Psoas muscle (tissue), 7 donors: ENCODE measurements at regions not wholly inside any gene's neighbourhood (a gene's known extent, or its start where the extent isn't known, plus 50 kb on each side); places are given as distances from the start of the nearest gene placed in this dataset.

Experiments used
- ATAC-seq, 4 donors: fragments of 200-7000 bp; cut with Tn5 transposase; one replicate each; pipeline ENCODE4 v1.9.1; 2020; ENCODE audit warnings: moderate library complexity in 3 of 4, mild to moderate bottlenecking in 2 of 4
- DNase-seq, 2 donors: peaks; one replicate each; pipeline ENCODE4 v3.0.0-alpha.2; 2020
- H3K27ac ChIP-seq: fragments of 200-600 bp; one replicate; pipeline ENCODE4 v1.8.0; 2022
- H3K27me3 ChIP-seq, 3 donors: fragments of 200-600 bp in 1 of 3; one replicate each; pipeline versions ENCODE4 v1.6.1 to v1.8.0; 2013 to 2022; ENCODE audit warnings: low read length in 2 of 3, mild to moderate bottlenecking in 2 of 3, moderate library complexity in 1 of 3; ENCODE audit not compliant: insufficient read depth in 3 of 3
- H3K36me3 ChIP-seq, 2 donors: fragments of 200-600 bp in 1 of 2; one replicate each; pipeline versions ENCODE4 v1.6.1 to v1.8.0; 2013 to 2022; ENCODE audit warnings: low read depth in 1 of 2, mild to moderate bottlenecking in 1 of 2, moderate library complexity in 1 of 2; ENCODE audit not compliant: insufficient read depth in 1 of 2
- H3K4me1 ChIP-seq: fragments of 200-600 bp; one replicate; pipeline ENCODE4 v1.8.0; 2022
- H3K4me3 ChIP-seq: fragments of 200-600 bp; one replicate; pipeline ENCODE4 v1.8.0; 2022; ENCODE audit warnings: mild to moderate bottlenecking
- H3K9me3 ChIP-seq: fragments of 200-600 bp; one replicate; pipeline ENCODE4 v1.8.0; 2022
- CTCF ChIP-seq: fragments of 200-600 bp; IDR thresholded peaks from one replicate; pipeline ENCODE4 v1.8.0; 2022; ENCODE audit warnings: antibody characterized with exemption
- WGBS, 3 donors: extraction: QIAGEN DNeasy Blood & Tissue Kit; methylation state at CpG; one replicate each; pipeline versions ENCODE4 v1.1.6 to v1.1.7; 2013; 5-methylcytosine and 5-hydroxymethylcytosine counted together
- intact Hi-C, 2 donors: fragments of 100-400 bp; cut with DNase I; formaldehyde crosslinking; loops; one replicate each; pipeline versions ENCODE4 v1.11.0 to v1.14.2; 2022
- donor health status: healthy with polysubstance abuse.
- donor health status: DM: no; HTN: no; CAD: no; lungs with moderate emphysema.
- donor health status: Bipolar disorder and iron deficiency.
- donor health status: healthy.
- donor health status: DM: yes; HTN: yes; CAD: no.
- donor health status: DM: no; HTN: no; CAD: no.
- donor health status: DM: yes; HTN: yes; CAD: no.

GRCh38 chr4:147418226-147418625 is 62.7 kb upstream of the EDNRA start:
- peaks cover 0 to 2% (median 2%) of the 10 kb centered on the region in 3 donors for H3K27me3 ChIP-seq
- no peak for TF ChIP-seq CTCF
- no peak for ATAC-seq
- intact Hi-C loops = no loop called here
- WGBS, 3 donors = 77 to 81% (median 77%) methylated on average over 1 of the region's 1 CpG
- H3K36me3 ChIP-seq = no peaks in the 10 kb centered on the region
- H3K27ac ChIP-seq = no peak overlapping the region
- DNase-seq = no peak
- no peaks in the 10 kb centered on the region for H3K9me3 ChIP-seq
- no peak overlapping the region for H3K4me3 ChIP-seq
- no peaks in the 10 kb centered on the region for H3K4me1 ChIP-seq

- no peaks in the 10 kb centered on the region for H3K36me3 ChIP-seq
- WGBS, 3 donors = 77 to 94% (median 87%) methylated on average over 2 of the region's 2 CpGs
- DNase-seq (no peak), ATAC-seq (no peak)
- intact Hi-C loops = no loop called here
- H3K4me1 ChIP-seq = no peaks in the 10 kb centered on the region
- no peak for TF ChIP-seq CTCF
- no peak overlapping the region for H3K4me3 ChIP-seq
- H3K9me3 ChIP-seq = no peaks in the 10 kb centered on the region
- H3K27ac ChIP-seq = no peak overlapping the region
- H3K27me3 ChIP-seq = peaks cover 0 to 2% (median 0%) of the 10 kb centered on the region in 3 donors
These were observed 59.4 kb upstream of the EDNRA start for GRCh38 chr4:147421456-147421855.

- Histone ChIP-seq H3K27me3 (peaks cover 0 to 2% (median 0%) of the 10 kb centered on the region in 3 donors), H3K4me1 (no peaks in the 10 kb centered on the region), H3K4me3 (no peak overlapping the region), H3K27ac (no peak overlapping the region), H3K9me3 (no peaks in the 10 kb centered on the region), H3K36me3 (no peaks in the 10 kb centered on the region)
- 34 to 67% (median 37%) methylated on average over 4 of the region's 4 CpGs for WGBS, 3 donors
- ATAC-seq (no peak), DNase-seq (no peak)
- intact Hi-C loops = no loop called here
- TF ChIP-seq CTCF = no peak
These were observed 57.7 kb upstream of the EDNRA start for GRCh38 chr4:147423229-147423628.

- no peak for TF ChIP-seq CTCF
- H3K27me3 ChIP-seq = peaks cover 0 to 2% (median 0%) of the 10 kb centered on the region in 3 donors
- no peak overlapping the region for H3K27ac ChIP-seq
- no peaks in the 10 kb centered on the region for H3K4me1 ChIP-seq
- H3K4me3 ChIP-seq = no peak overlapping the region
- 68 to 81% (median 69%) methylated on average over 1 of the region's 1 CpG for WGBS, 3 donors
- intact Hi-C loops = no loop called here
- no peaks in the 10 kb centered on the region for H3K36me3 ChIP-seq
- no peaks in the 10 kb centered on the region for H3K9me3 ChIP-seq
- no peak for ATAC-seq
- DNase-seq = no peak
These were observed 55.9 kb upstream of the EDNRA start for GRCh38 chr4:147425019-147425418.

- Histone ChIP-seq H3K9me3 (peaks cover 5% of the 10 kb centered on the region), H3K36me3 (no peaks in the 10 kb centered on the region), H3K27ac (no peak overlapping the region), H3K27me3 (no peaks in the 10 kb centered on the region), H3K4me1 (no peaks in the 10 kb centered on the region), H3K4me3 (no peak overlapping the region)
- intact Hi-C loops = no loop called here
- TF ChIP-seq CTCF = no peak
- ATAC-seq (no peak), DNase-seq (no peak)
- 78 to 88% (median 82%) methylated on average over 4 of the region's 4 CpGs for WGBS, 3 donors
These were observed 52.3 kb upstream of the EDNRA start for GRCh38 chr4:147428583-147428982.
